ENCODE measurements at regions not wholly inside any gene's neighbourhood (a gene's known extent, or its start where the extent isn't known, plus 50 kb on each side); places are given as distances from the start of the nearest gene placed in this dataset.

- TF ChIP-seq REL (CRISPR knock-in tag; conservative IDR thresholded peaks at IDR 0.05) (no peak), FOXP4 (CRISPR knock-in tag; IDR thresholded peaks at IDR 0.05) (no peak), HOMEZ (CRISPR knock-in tag; IDR thresholded peaks at IDR 0.05; ENCODE audit: low read depth) (no peak), TARDBP (CRISPR knock-in tag; IDR thresholded peaks at IDR 0.05) (no peak), ZNF713 (CRISPR knock-in tag; IDR thresholded peaks at IDR 0.05) (no peak)
Observed at GRCh38 chr1:238319957-238320356, 429.2 kb upstream of the ZP4 start.
